ENCODE measurements at regions not wholly inside any gene's neighbourhood (a gene's known extent, or its start where the extent isn't known, plus 50 kb on each side); places are given as distances from the start of the nearest gene placed in this dataset.

DNA sequence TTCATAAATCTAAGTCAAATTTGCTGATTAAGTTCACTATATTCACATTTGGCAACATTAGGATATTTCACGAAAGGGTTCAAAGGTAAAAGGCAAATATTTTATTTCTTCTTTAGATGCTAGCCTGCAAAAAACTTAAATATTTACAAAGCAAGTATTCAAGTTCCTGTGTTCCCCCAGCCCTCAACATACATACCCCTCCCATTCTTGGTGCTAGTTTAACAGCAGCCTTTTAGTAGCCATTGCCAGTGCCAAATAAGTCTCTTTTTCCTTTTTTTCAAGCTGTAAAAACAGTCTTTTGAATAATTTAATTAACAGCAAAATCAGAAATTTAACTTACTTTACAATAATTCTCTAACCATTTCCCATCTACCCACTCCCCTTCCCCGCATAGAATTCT, 288.5 kb upstream of the TMEM161B start:
- no peak overlapping the region for H3K4me3 ChIP-seq (ENCODE audit: low read depth in 1 of 2, low read length in 2 of 2)
- no peaks in the 10 kb centered on the region for H3K27me3 ChIP-seq (ENCODE audit: insufficient read depth, low read length, poor library complexity)
- H3K79me2 ChIP-seq (ENCODE audit: insufficient read depth, low read length), result no peaks in the 10 kb centered on the region
- H3K4me1 ChIP-seq (ENCODE audit: insufficient read depth, low read length), result no peaks in the 10 kb centered on the region
- ATAC-seq (ENCODE audit: insufficient read depth, low read depth) (no peak), DNase-seq (no peak)
- TF ChIP-seq, protein P1, sequence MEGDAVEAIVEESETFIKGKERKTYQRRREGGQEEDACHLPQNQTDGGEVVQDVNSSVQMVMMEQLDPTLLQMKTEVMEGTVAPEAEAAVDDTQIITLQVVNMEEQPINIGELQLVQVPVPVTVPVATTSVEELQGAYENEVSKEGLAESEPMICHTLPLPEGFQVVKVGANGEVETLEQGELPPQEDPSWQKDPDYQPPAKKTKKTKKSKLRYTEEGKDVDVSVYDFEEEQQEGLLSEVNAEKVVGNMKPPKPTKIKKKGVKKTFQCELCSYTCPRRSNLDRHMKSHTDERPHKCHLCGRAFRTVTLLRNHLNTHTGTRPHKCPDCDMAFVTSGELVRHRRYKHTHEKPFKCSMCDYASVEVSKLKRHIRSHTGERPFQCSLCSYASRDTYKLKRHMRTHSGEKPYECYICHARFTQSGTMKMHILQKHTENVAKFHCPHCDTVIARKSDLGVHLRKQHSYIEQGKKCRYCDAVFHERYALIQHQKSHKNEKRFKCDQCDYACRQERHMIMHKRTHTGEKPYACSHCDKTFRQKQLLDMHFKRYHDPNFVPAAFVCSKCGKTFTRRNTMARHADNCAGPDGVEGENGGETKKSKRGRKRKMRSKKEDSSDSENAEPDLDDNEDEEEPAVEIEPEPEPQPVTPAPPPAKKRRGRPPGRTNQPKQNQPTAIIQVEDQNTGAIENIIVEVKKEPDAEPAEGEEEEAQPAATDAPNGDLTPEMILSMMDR (IDR thresholded peaks at IDR 0.05; ENCODE audit: borderline replicate concordance, extremely low read depth, low read length, poor library complexity, severe bottlenecking), result no peak
- no peak for TF ChIP-seq EZH2 (IDR thresholded peaks at IDR 0.05; ENCODE audit: borderline replicate concordance, low read depth, low read length, severe bottlenecking)
- no peaks in the 10 kb centered on the region for H3K36me3 ChIP-seq (ENCODE audit: insufficient read depth, low read length)
- H3K9ac ChIP-seq (ENCODE audit: low read depth, low read length), result no peak overlapping the region
- H3K4me2 ChIP-seq (ENCODE audit: insufficient read depth, low read length), result no peak overlapping the region
- no peaks in the 10 kb centered on the region for H3K9me3 ChIP-seq (ENCODE audit: insufficient read depth, low read length, severe bottlenecking)
- H2AFZ ChIP-seq (ENCODE audit: low read depth, low read length), result no peak overlapping the region
- no peaks in the 10 kb centered on the region for H4K20me1 ChIP-seq (ENCODE audit: insufficient read depth, low read length)
- no peak overlapping the region for H3K27ac ChIP-seq (ENCODE audit: low read length)

DNA sequence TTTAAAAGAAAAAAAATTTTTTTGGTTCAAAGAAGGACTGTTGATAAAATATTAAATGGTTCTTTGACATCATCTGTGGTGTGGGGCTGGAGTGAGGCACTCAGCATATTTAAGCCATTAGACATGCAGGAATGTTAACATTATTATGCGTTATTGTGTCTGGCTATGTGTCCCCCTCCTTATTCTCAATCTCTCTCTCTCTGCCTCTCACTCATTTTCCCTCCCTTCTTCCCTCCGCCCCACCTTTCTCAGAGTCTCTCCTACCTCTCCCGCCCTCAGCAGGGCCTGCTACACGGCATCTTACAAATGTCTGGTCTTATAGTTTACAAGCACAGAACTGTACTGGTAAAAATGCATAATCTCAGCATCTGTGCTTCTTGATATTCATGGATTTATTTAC, 287.8 kb upstream of the TMEM161B start:
- ATAC-seq (ENCODE audit: insufficient read depth, low read depth) (no peak), DNase-seq (no peak)
- TF ChIP-seq EZH2 (IDR thresholded peaks at IDR 0.05; ENCODE audit: borderline replicate concordance, low read depth, low read length, severe bottlenecking), result no peak
- TF ChIP-seq, protein P1 (IDR thresholded peaks at IDR 0.05; ENCODE audit: borderline replicate concordance, extremely low read depth, low read length, poor library complexity, severe bottlenecking), result no peak
- no peaks in the 10 kb centered on the region for H3K79me2 ChIP-seq (ENCODE audit: insufficient read depth, low read length)
- no peak overlapping the region for H2AFZ ChIP-seq (ENCODE audit: low read depth, low read length)
- H3K9ac ChIP-seq (ENCODE audit: low read depth, low read length), result no peak overlapping the region
- H3K4me1 ChIP-seq (ENCODE audit: insufficient read depth, low read length), result no peaks in the 10 kb centered on the region
- H3K36me3 ChIP-seq (ENCODE audit: insufficient read depth, low read length), result no peaks in the 10 kb centered on the region
- no peak overlapping the region for H3K4me2 ChIP-seq (ENCODE audit: insufficient read depth, low read length)
- no peak overlapping the region for H3K4me3 ChIP-seq (ENCODE audit: low read depth in 1 of 2, low read length in 2 of 2)
- H4K20me1 ChIP-seq (ENCODE audit: insufficient read depth, low read length), result no peaks in the 10 kb centered on the region
- H3K27ac ChIP-seq (ENCODE audit: low read length), result no peak overlapping the region
- no peaks in the 10 kb centered on the region for H3K9me3 ChIP-seq (ENCODE audit: insufficient read depth, low read length, severe bottlenecking)
- H3K27me3 ChIP-seq (ENCODE audit: insufficient read depth, low read length, poor library complexity), result no peaks in the 10 kb centered on the region

DNA sequence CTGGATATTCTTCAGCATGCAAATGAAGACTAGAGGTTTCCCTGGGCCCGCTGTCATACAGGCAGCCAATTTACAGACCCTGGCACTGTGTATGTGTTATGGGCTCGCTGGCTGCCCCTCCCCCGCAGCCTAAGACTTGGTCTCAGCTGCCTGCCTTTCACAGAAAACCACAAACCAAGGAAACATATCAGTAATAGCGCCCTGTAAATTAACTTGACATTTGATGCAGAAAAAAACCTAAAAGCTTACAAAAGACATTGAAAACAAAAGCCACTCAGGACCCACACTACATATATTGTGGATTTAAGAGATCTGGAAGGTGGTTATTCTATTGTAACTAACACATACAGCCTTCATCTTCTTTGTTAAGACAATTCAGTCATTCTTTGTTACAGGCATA, 287.0 kb upstream of the TMEM161B start:
- H3K36me3 ChIP-seq (ENCODE audit: insufficient read depth, low read length), result no peaks in the 10 kb centered on the region
- H3K9ac ChIP-seq (ENCODE audit: low read depth, low read length), result no peak overlapping the region
- H3K79me2 ChIP-seq (ENCODE audit: insufficient read depth, low read length), result no peaks in the 10 kb centered on the region
- H2AFZ ChIP-seq (ENCODE audit: low read depth, low read length), result no peak overlapping the region
- H3K27me3 ChIP-seq (ENCODE audit: insufficient read depth, low read length, poor library complexity), result no peaks in the 10 kb centered on the region
- TF ChIP-seq EZH2 (IDR thresholded peaks at IDR 0.05; ENCODE audit: borderline replicate concordance, low read depth, low read length, severe bottlenecking), result no peak
- TF ChIP-seq, protein P1 (IDR thresholded peaks at IDR 0.05; ENCODE audit: borderline replicate concordance, extremely low read depth, low read length, poor library complexity, severe bottlenecking), result no peak
- peak; percentile 87 for ATAC-seq (ENCODE audit: insufficient read depth, low read depth)
- H3K9me3 ChIP-seq (ENCODE audit: insufficient read depth, low read length, severe bottlenecking), result no peaks in the 10 kb centered on the region
- no peak overlapping the region for H3K4me2 ChIP-seq (ENCODE audit: insufficient read depth, low read length)
- H3K27ac ChIP-seq (ENCODE audit: low read length), result no peak overlapping the region
- DNase-seq, result peak; percentile 43
- no peaks in the 10 kb centered on the region for H4K20me1 ChIP-seq (ENCODE audit: insufficient read depth, low read length)
- H3K4me1 ChIP-seq (ENCODE audit: insufficient read depth, low read length), result no peaks in the 10 kb centered on the region
- no peak overlapping the region for H3K4me3 ChIP-seq (ENCODE audit: low read depth in 1 of 2, low read length in 2 of 2)

DNA sequence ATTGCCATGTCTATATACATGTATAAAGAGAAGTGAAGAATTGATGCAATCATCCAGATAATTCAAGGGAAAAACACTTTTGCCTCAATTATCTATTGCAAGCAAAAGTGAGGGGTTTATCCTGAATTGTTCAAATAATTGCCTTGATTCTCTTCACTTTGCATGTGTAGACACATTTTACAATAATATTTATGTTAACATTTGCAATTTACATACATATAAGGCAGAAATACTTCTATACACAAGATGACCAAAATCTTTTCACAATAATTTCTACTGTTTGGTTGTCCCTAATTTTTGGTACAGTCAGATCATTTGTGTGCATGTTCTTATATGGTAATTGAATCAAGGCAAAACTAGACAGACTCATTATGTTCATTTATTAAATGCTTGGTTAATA, 285.3 kb upstream of the TMEM161B start:
- no peaks in the 10 kb centered on the region for H4K20me1 ChIP-seq (ENCODE audit: insufficient read depth, low read length)
- no peak overlapping the region for H2AFZ ChIP-seq (ENCODE audit: low read depth, low read length)
- no peaks in the 10 kb centered on the region for H3K9me3 ChIP-seq (ENCODE audit: insufficient read depth, low read length, severe bottlenecking)
- DNase-seq (no peak), ATAC-seq (ENCODE audit: insufficient read depth, low read depth) (no peak)
- TF ChIP-seq EZH2 (IDR thresholded peaks at IDR 0.05; ENCODE audit: borderline replicate concordance, low read depth, low read length, severe bottlenecking), result no peak
- TF ChIP-seq, protein P1 (IDR thresholded peaks at IDR 0.05; ENCODE audit: borderline replicate concordance, extremely low read depth, low read length, poor library complexity, severe bottlenecking), result no peak
- H3K27ac ChIP-seq (ENCODE audit: low read length), result no peak overlapping the region
- H3K4me2 ChIP-seq (ENCODE audit: insufficient read depth, low read length), result no peak overlapping the region
- no peaks in the 10 kb centered on the region for H3K79me2 ChIP-seq (ENCODE audit: insufficient read depth, low read length)
- no peak overlapping the region for H3K9ac ChIP-seq (ENCODE audit: low read depth, low read length)
- H3K27me3 ChIP-seq (ENCODE audit: insufficient read depth, low read length, poor library complexity), result no peaks in the 10 kb centered on the region
- H3K36me3 ChIP-seq (ENCODE audit: insufficient read depth, low read length), result no peaks in the 10 kb centered on the region
- no peak overlapping the region for H3K4me3 ChIP-seq (ENCODE audit: low read depth in 1 of 2, low read length in 2 of 2)
- H3K4me1 ChIP-seq (ENCODE audit: insufficient read depth, low read length), result no peaks in the 10 kb centered on the region

Measured in DND-41 (cell line).